GM21825 (cell line): ENCODE measurements at regions not wholly inside any gene's neighbourhood (a gene's known extent, or its start where the extent isn't known, plus 50 kb on each side); places are given as distances from the start of the nearest gene placed in this dataset.

Source experiments
- ATAC-seq: cut with Tn5 transposase; IDR thresholded peaks from one replicate; pipeline ENCODE4 v1.9.1; 2021; ENCODE audit warnings: mild to moderate bottlenecking, moderate library complexity; ENCODE audit not compliant: unreplicated experiment

- no peak for ATAC-seq
Measured at GRCh38 chr19:31164791-31165251, 184.4 kb downstream of the TSHZ3 start.

- ATAC-seq, result no peak
Measured at GRCh38 chr19:31160336-31160926, 188.8 kb downstream of the TSHZ3 start.

GRCh38 chr19:31154021-31154420, 195.2 kb downstream of the TSHZ3 start:
- ATAC-seq, result no peak

GRCh38 chr19:31152906-31153305, 196.3 kb downstream of the TSHZ3 start:
- no peak for ATAC-seq

GRCh38 chr19:31149441-31149941, 199.7 kb downstream of the TSHZ3 start:
- ATAC-seq, result no peak

GRCh38 chr19:31148671-31149070, 200.6 kb downstream of the TSHZ3 start:
- ATAC-seq, result no peak

- no peak for ATAC-seq
Measured at GRCh38 chr19:31147234-31147633, 202.0 kb downstream of the TSHZ3 start.

GRCh38 chr19:31146546-31147183, 202.6 kb downstream of the TSHZ3 start:
- no peak for ATAC-seq

- no peak for ATAC-seq
Measured at GRCh38 chr19:31146015-31146414, 203.2 kb downstream of the TSHZ3 start.

GRCh38 chr19:31145007-31145406, 204.2 kb downstream of the TSHZ3 start:
- ATAC-seq, result no peak

- ATAC-seq, result no peak
Measured at GRCh38 chr19:31144075-31144870, 205.0 kb downstream of the TSHZ3 start.

GRCh38 chr19:31141301-31141700, 207.9 kb downstream of the TSHZ3 start:
- ATAC-seq, result no peak

GRCh38 chr19:31140717-31141116, 208.5 kb downstream of the TSHZ3 start:
- ATAC-seq, result no peak

- ATAC-seq, result no peak
Measured at GRCh38 chr19:31139871-31140505, 209.2 kb downstream of the TSHZ3 start.

- no peak for ATAC-seq
Measured at GRCh38 chr19:31138077-31138476, 211.2 kb downstream of the TSHZ3 start.

GRCh38 chr19:31135841-31136240, 213.4 kb downstream of the TSHZ3 start:
- no peak for ATAC-seq

- ATAC-seq, result no peak
Measured at GRCh38 chr19:31132753-31133110, 216.5 kb downstream of the TSHZ3 start.

- ATAC-seq, result no peak
Measured at GRCh38 chr19:31128291-31128690, 220.9 kb downstream of the TSHZ3 start.

- ATAC-seq, result no peak
Measured at GRCh38 chr19:31127134-31127967, 221.9 kb downstream of the TSHZ3 start.

GRCh38 chr19:31126236-31126635, 223.0 kb downstream of the TSHZ3 start:
- ATAC-seq, result no peak
